Mesothelial cell of epicardium (in vitro differentiated cells): ENCODE measurements at regions not wholly inside any gene's neighbourhood (a gene's known extent, or its start where the extent isn't known, plus 50 kb on each side); places are given as distances from the start of the nearest gene placed in this dataset.

ENCODE experiments used
- DNase-seq, 2 experiments: peaks; one replicate each; pipeline ENCODE4 v3.0.0; 2021; ENCODE audit warnings: low spot score in 2 of 2; ENCODE audit not compliant: unreplicated experiment in 2 of 2
- H3K27ac Mint-ChIP-seq: 2 replicates; pipeline ENCODE4 v1.8.0; 2021; ENCODE audit warnings: mixed read lengths
- H3K27me3 Mint-ChIP-seq: 2 replicates; pipeline ENCODE4 v1.8.0; 2021; ENCODE audit warnings: low read depth, mixed read lengths
- H3K36me3 Mint-ChIP-seq: 2 replicates; pipeline ENCODE4 v1.8.0; 2021; ENCODE audit warnings: mixed read lengths
- H3K4me1 Mint-ChIP-seq: 2 replicates; pipeline ENCODE4 v1.8.0; 2021; ENCODE audit warnings: mixed read lengths
- H3K4me3 Mint-ChIP-seq: 2 replicates; pipeline ENCODE4 v1.8.0; 2021; ENCODE audit warnings: mild to moderate bottlenecking, moderate library complexity, mixed read lengths
- H3K9me3 Mint-ChIP-seq: 2 replicates; pipeline ENCODE4 v1.8.0; 2021; ENCODE audit warnings: mixed read lengths
- TF ChIP-seq, protein P1 (sequence below): fragments of 200-600 bp; sonication (generic); IDR thresholded peaks from one replicate; pipeline ENCODE4 v1.5.0; 2021; ENCODE audit warnings: antibody characterized with exemption; ENCODE audit not compliant: unreplicated experiment

- DNase-seq: no peak
- Mint-ChIP-seq H3K36me3 (no peaks in the 10 kb centered on the region), H3K27me3 (no peaks in the 10 kb centered on the region), H3K4me3 (no peak overlapping the region), H3K9me3 (peaks cover 10% of the 10 kb centered on the region), H3K4me1 (no peaks in the 10 kb centered on the region), H3K27ac (no peak overlapping the region)
- TF ChIP-seq, protein P1, sequence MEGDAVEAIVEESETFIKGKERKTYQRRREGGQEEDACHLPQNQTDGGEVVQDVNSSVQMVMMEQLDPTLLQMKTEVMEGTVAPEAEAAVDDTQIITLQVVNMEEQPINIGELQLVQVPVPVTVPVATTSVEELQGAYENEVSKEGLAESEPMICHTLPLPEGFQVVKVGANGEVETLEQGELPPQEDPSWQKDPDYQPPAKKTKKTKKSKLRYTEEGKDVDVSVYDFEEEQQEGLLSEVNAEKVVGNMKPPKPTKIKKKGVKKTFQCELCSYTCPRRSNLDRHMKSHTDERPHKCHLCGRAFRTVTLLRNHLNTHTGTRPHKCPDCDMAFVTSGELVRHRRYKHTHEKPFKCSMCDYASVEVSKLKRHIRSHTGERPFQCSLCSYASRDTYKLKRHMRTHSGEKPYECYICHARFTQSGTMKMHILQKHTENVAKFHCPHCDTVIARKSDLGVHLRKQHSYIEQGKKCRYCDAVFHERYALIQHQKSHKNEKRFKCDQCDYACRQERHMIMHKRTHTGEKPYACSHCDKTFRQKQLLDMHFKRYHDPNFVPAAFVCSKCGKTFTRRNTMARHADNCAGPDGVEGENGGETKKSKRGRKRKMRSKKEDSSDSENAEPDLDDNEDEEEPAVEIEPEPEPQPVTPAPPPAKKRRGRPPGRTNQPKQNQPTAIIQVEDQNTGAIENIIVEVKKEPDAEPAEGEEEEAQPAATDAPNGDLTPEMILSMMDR: no peak
Observed at GRCh38 chr11:106474274-106474673, 396.8 kb downstream of the AASDHPPT start.

GRCh38 chr11:106475181-106475580 is 397.7 kb downstream of the AASDHPPT start:
- no peaks in the 10 kb centered on the region for H3K36me3 Mint-ChIP-seq
- peaks cover 10% of the 10 kb centered on the region for H3K9me3 Mint-ChIP-seq
- no peaks in the 10 kb centered on the region for H3K4me1 Mint-ChIP-seq
- H3K4me3 Mint-ChIP-seq: no peak overlapping the region
- DNase-seq: no peak
- no peak overlapping the region for H3K27ac Mint-ChIP-seq
- TF ChIP-seq, protein P1: no peak
- no peaks in the 10 kb centered on the region for H3K27me3 Mint-ChIP-seq

GRCh38 chr11:106477776-106478175 is 400.3 kb downstream of the AASDHPPT start:
- no peak overlapping the region for H3K4me3 Mint-ChIP-seq
- peaks cover 5% of the 10 kb centered on the region for H3K4me1 Mint-ChIP-seq
- H3K36me3 Mint-ChIP-seq: no peaks in the 10 kb centered on the region
- no peak for DNase-seq
- H3K27ac Mint-ChIP-seq: no peak overlapping the region
- H3K9me3 Mint-ChIP-seq: peaks cover 10% of the 10 kb centered on the region
- TF ChIP-seq, protein P1: no peak
- H3K27me3 Mint-ChIP-seq: no peaks in the 10 kb centered on the region

- no peaks in the 10 kb centered on the region for H3K9me3 Mint-ChIP-seq
- no peak overlapping the region for H3K27ac Mint-ChIP-seq
- TF ChIP-seq, protein P1: no peak
- no peak for DNase-seq
- H3K4me3 Mint-ChIP-seq: no peak overlapping the region
- H3K4me1 Mint-ChIP-seq: peaks cover 8% of the 10 kb centered on the region
- no peaks in the 10 kb centered on the region for H3K36me3 Mint-ChIP-seq
- no peaks in the 10 kb centered on the region for H3K27me3 Mint-ChIP-seq
Observed at GRCh38 chr11:106479646-106480045, 402.2 kb downstream of the AASDHPPT start.

DNA sequence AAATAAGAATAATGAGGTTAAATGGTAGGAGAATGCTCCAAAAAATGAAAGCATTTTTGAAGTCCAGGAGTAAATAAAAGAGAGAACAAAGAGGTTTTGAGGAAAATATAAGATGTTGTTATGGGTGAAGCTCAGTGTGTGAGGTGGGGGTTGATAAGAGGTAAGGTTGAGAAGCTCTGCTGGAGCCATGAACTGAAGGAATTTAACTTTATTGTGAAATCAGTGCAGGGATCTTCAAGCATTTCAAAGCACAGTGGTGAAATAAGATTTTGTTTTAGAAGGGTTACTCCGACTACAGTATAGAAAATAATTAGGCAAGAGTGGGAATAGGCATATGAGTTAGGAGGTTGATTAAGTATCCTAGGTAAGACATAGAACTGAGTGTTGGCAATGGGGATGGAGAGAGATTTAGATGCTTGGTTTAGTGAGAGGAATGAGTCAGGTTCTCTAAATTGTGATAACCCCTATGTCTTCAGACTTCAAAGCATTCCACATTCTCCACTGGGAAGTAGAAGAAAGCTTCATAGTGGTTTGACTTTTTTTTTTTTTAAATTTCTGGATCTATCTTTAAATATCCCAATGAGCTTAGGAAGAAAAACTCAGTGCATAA is 403.2 kb downstream of the AASDHPPT start:
- Mint-ChIP-seq H3K27me3 (no peaks in the 10 kb centered on the region), H3K27ac (no peak overlapping the region), H3K9me3 (no peaks in the 10 kb centered on the region), H3K4me1 (peaks cover 8% of the 10 kb centered on the region), H3K36me3 (no peaks in the 10 kb centered on the region), H3K4me3 (no peak overlapping the region)
- DNase-seq: no peak
- TF ChIP-seq, protein P1: no peak
